ENCODE measurements at regions not wholly inside any gene's neighbourhood (a gene's known extent, or its start where the extent isn't known, plus 50 kb on each side); places are given as distances from the start of the nearest gene placed in this dataset.

DNA sequence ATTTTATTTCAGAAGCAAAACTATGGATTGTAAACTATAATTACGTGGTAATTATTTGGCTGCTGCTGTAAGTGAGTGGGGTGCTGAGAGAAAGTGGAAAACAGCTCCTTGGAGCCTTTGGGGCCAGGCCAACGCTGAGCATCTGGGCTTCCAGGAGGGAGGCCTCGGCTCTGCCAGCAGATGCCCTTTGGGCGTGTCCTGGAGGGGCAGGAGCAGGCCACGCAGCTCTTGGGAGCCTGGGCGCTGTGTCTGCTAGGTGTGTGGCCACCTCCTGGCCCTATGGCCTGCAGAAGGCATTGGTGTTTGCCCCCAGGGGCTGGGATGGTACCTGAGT lies 423.3 kb downstream of the GLRX3 start:
- TF ChIP-seq POLR2AphosphoS5 (IDR thresholded peaks at IDR 0.05; ENCODE audit: low read depth, low read length), result no peak
- TF ChIP-seq TAF1 (IDR thresholded peaks at IDR 0.05; ENCODE audit: low read depth, low read length), result no peak
- no peak for TF ChIP-seq POLR2A (IDR thresholded peaks at IDR 0.05; ENCODE audit: low read depth, low read length)
